Gastroesophageal sphincter (tissue), 4 donors: ENCODE measurements at regions not wholly inside any gene's neighbourhood (a gene's known extent, or its start where the extent isn't known, plus 50 kb on each side); places are given as distances from the start of the nearest gene placed in this dataset.

ENCODE experiments used
- ATAC-seq: fragments of 150-250 bp; one replicate; pipeline ENCODE4 v1.9.1; 2016; ENCODE audit warnings: mild to moderate bottlenecking, moderate library complexity
- H3K27ac ChIP-seq, 4 donors: fragments of 200-600 bp; sonication (generic) in 3 of 4; 1 replicate in 3 of 4; 2 replicates in 1 of 4; pipeline ENCODE4 v1.5.1; 2016 to 2019
- H3K27me3 ChIP-seq: fragments of 200-600 bp; sonication (generic); one replicate; pipeline ENCODE4 v1.5.1; 2019
- H3K36me3 ChIP-seq, 2 donors: fragments of 200-600 bp; sonication (generic); one replicate each; pipeline ENCODE4 v1.5.1; 2019; ENCODE audit warnings: control low read depth in 1 of 2
- H3K4me1 ChIP-seq, 3 donors: fragments of 200-600 bp; sonication (generic); 1 replicate in 2 of 3; 2 replicates in 1 of 3; pipeline ENCODE4 v1.5.1; 2016 to 2019; ENCODE audit warnings: control low read depth in 2 of 3
- H3K4me3 ChIP-seq, 2 donors: fragments of 200-600 bp; sonication (generic); one replicate each; pipeline ENCODE4 v1.5.1; 2019; ENCODE audit warnings: mild to moderate bottlenecking in 1 of 2, moderate library complexity in 1 of 2
- H3K9me3 ChIP-seq, 3 donors: fragments of 200-600 bp; sonication (generic); one replicate each; pipeline ENCODE4 v1.5.1; 2017 to 2019; ENCODE audit warnings: control low read depth in 2 of 3
- CTCF ChIP-seq, 4 experiments: fragments of 200-600 bp in 2 of 4; fragments of 450-650 bp in 2 of 4; sonication (generic) in 1 of 4; IDR thresholded peaks; one replicate each; pipeline ENCODE4 v1.5.1; 2017 to 2019; ENCODE audit warnings: antibody characterized with exemption in 4 of 4, mild to moderate bottlenecking in 2 of 4, moderate library complexity in 2 of 4
- EP300 ChIP-seq: sonication (generic); formaldehyde crosslinking; IDR thresholded peaks from one replicate; pipeline ENCODE4 v1.6.1; 2017; ENCODE audit warnings: antibody characterized with exemption, mild to moderate bottlenecking
- POLR2A ChIP-seq, 2 donors: fragments of 450-650 bp; IDR thresholded peaks; one replicate each; pipeline ENCODE4 v1.6.1; 2017; ENCODE audit warnings: antibody characterized with exemption in 2 of 2, mild to moderate bottlenecking in 2 of 2, moderate library complexity in 1 of 2
- POLR2AphosphoS5 ChIP-seq: sonication (generic); formaldehyde crosslinking; IDR thresholded peaks from one replicate; pipeline ENCODE4 v1.6.1; 2017; ENCODE audit warnings: antibody characterized with exemption
- WGBS, 2 donors: methylation state at CpG; one replicate each; pipeline ENCODE4 v1.1.5; 2018; ENCODE audit warnings: low coverage in 1 of 2; 5-methylcytosine and 5-hydroxymethylcytosine counted together

- no peaks in the 10 kb centered on the region for H3K27me3 ChIP-seq
- no peak overlapping the region for H3K27ac ChIP-seq
- H3K9me3 ChIP-seq = no peaks in the 10 kb centered on the region
- H3K36me3 ChIP-seq = no peaks in the 10 kb centered on the region
- WGBS, 2 donors = 71 to 77% methylated on average over 5 of the region's 5 CpGs
- no peak overlapping the region for H3K4me3 ChIP-seq
- TF ChIP-seq POLR2AphosphoS5 = no peak
- TF ChIP-seq EP300 = no peak
- TF ChIP-seq POLR2A (IDR thresholded peaks at IDR 0.05) = no peak
- no peak for TF ChIP-seq CTCF (IDR thresholded peaks at IDR 0.05)
- H3K4me1 ChIP-seq = no peaks in the 10 kb centered on the region
- no peak for ATAC-seq
Measured at GRCh38 chr2:56030062-56030461, 106.5 kb upstream of the EFEMP1 start.

DNA sequence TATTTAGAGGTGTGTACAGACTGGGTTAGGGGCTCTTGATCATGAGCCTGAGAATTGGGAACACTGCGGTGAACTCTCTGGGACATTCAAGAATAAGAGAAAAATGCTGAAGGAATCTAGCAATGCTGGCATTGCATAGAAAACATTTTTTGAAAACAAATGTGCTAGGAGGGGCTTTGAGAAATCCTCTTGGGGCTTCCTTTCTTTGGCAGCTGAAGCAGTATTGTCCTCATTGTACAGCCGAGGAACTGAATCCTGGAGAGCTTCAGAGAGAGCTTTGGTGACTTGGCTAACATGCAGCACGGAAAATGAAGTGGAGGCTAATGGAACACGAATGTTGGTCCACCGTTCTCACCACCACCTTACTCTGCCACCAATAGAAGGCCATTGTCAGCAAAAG lies 107.3 kb upstream of the EFEMP1 start:
- 56 to 60% methylated on average over 5 of the region's 5 CpGs for WGBS, 2 donors
- no peaks in the 10 kb centered on the region for H3K4me1 ChIP-seq

GRCh38 chr2:56034258-56034657 lies 110.7 kb upstream of the EFEMP1 start:
- no peak overlapping the region for H3K27ac ChIP-seq
- TF ChIP-seq EP300 (no peak), CTCF (IDR thresholded peaks at IDR 0.05) (no peak)
- no peaks in the 10 kb centered on the region for H3K9me3 ChIP-seq
- no peaks in the 10 kb centered on the region for H3K27me3 ChIP-seq
- H3K36me3 ChIP-seq = no peaks in the 10 kb centered on the region
- no peak overlapping the region for H3K4me3 ChIP-seq
- 38 to 51% methylated on average over 3 of the region's 3 CpGs for WGBS, 2 donors
- H3K4me1 ChIP-seq = no peaks in the 10 kb centered on the region
- ATAC-seq = no peak

More for the DNA sequence above, 107.3 kb upstream of the EFEMP1 start:
- ATAC-seq = no peak
- Histone ChIP-seq H3K9me3 (no peaks in the 10 kb centered on the region), H3K36me3 (no peaks in the 10 kb centered on the region), H3K27ac (no peak overlapping the region), H3K27me3 (no peaks in the 10 kb centered on the region), H3K4me3 (no peak overlapping the region)
- TF ChIP-seq EP300 (no peak), CTCF (IDR thresholded peaks at IDR 0.05) (no peak), POLR2A (IDR thresholded peaks at IDR 0.05) (no peak), POLR2AphosphoS5 (no peak)

GRCh38 chr2:56040189-56040588 lies 116.6 kb upstream of the EFEMP1 start:
- H3K36me3 ChIP-seq = no peaks in the 10 kb centered on the region
- ATAC-seq = no peak
- no peak overlapping the region for H3K4me3 ChIP-seq
- H3K4me1 ChIP-seq = no peaks in the 10 kb centered on the region
- WGBS, 2 donors = 55 to 62% methylated on average over 3 of the region's 3 CpGs
- no peaks in the 10 kb centered on the region for H3K27me3 ChIP-seq
- TF ChIP-seq EP300 (no peak), POLR2AphosphoS5 (no peak), POLR2A (IDR thresholded peaks at IDR 0.05) (no peak), CTCF (IDR thresholded peaks at IDR 0.05) (no peak)
- H3K27ac ChIP-seq = no peak overlapping the region
- no peaks in the 10 kb centered on the region for H3K9me3 ChIP-seq

DNA sequence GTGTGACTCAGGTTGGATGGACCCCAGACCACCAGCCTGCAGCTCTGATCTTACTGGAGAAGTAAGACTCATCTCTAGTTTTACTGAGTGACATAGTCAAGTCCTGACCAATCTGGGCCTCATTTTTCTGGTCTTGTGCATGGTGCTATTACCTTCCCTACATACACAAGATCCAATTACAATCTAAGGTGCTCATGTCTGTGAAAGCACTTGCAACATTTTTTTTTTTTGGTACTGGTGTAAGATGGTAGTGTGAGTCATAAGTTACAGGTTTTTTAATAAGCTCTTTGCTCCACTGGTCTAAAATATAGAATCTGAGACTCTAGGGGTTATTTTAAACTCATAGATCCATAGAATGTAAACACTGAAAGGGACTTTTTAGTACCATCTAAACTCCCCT lies 117.3 kb upstream of the EFEMP1 start:
- H3K36me3 ChIP-seq = no peaks in the 10 kb centered on the region
- no peaks in the 10 kb centered on the region for H3K9me3 ChIP-seq
- no peak for TF ChIP-seq POLR2AphosphoS5
- no peak for TF ChIP-seq POLR2A (IDR thresholded peaks at IDR 0.05)
- TF ChIP-seq CTCF (IDR thresholded peaks at IDR 0.05) = no peak
- no peak for TF ChIP-seq EP300
- H3K27ac ChIP-seq = no peak overlapping the region
- H3K4me3 ChIP-seq = no peak overlapping the region
- ATAC-seq = no peak
- no peaks in the 10 kb centered on the region for H3K4me1 ChIP-seq
- H3K27me3 ChIP-seq = no peaks in the 10 kb centered on the region
